Uterus (tissue), 3 donors: ENCODE measurements at regions not wholly inside any gene's neighbourhood (a gene's known extent, or its start where the extent isn't known, plus 50 kb on each side); places are given as distances from the start of the nearest gene placed in this dataset.

Source experiments
- DNase-seq, 2 donors: peaks; one replicate each; pipeline ENCODE4 v3.0.0-alpha.2; 2019 to 2020
- H3K27ac ChIP-seq, 2 donors: fragments of 200-600 bp; sonication (generic); 1 replicate in 1 of 2; 2 replicates in 1 of 2; pipeline ENCODE4 v1.5.1; 2016 to 2018
- H3K27me3 ChIP-seq, 2 donors: fragments of 200-600 bp; sonication (generic); one replicate each; pipeline ENCODE4 v1.5.1; 2018 to 2019; ENCODE audit warnings: control low read depth in 1 of 2
- H3K36me3 ChIP-seq, 2 donors: fragments of 200-600 bp; sonication (generic); one replicate each; pipeline ENCODE4 v1.5.1; 2019; ENCODE audit warnings: control low read depth in 1 of 2
- H3K4me1 ChIP-seq, 2 donors: fragments of 200-600 bp; sonication (generic); one replicate each; pipeline ENCODE4 v1.5.1; 2018 to 2019; ENCODE audit warnings: control low read depth in 1 of 2
- H3K4me3 ChIP-seq, 2 donors: fragments of 200-600 bp; sonication (generic); 1 replicate in 1 of 2; 2 replicates in 1 of 2; pipeline ENCODE4 v1.5.1; 2018 to 2019; ENCODE audit warnings: mild to moderate bottlenecking in 1 of 2
- H3K9me3 ChIP-seq, 2 donors: fragments of 200-600 bp; sonication (generic); one replicate each; pipeline ENCODE4 v1.5.1; 2019; ENCODE audit warnings: control low read depth in 1 of 2
- CTCF ChIP-seq, 4 experiments: fragments of 200-600 bp in 2 of 4; fragments of 450-650 bp in 2 of 4; sonication (generic) in 2 of 4; IDR thresholded peaks; one replicate each; pipeline ENCODE4 v1.5.1; 2016 to 2019; ENCODE audit warnings: antibody characterized with exemption in 4 of 4, mild to moderate bottlenecking in 2 of 4, moderate library complexity in 1 of 4
- POLR2A ChIP-seq, 2 donors: fragments of 450-650 bp; IDR thresholded peaks; one replicate each; pipeline ENCODE4 v1.6.1; 2016; ENCODE audit warnings: antibody characterized with exemption in 2 of 2, mild to moderate bottlenecking in 1 of 2, moderate library complexity in 1 of 2
- intact Hi-C: fragments of 100-400 bp; cut with DNase I; formaldehyde crosslinking; loops from one replicate; pipeline ENCODE4 v1.15.1; 2023; ENCODE audit warnings: low total_unique reads
- donor health status: DM: yes; HTN: yes; CAD: no.

GRCh38 chr19:32223106-32223505, 122.3 kb upstream of the ZNF507 start:
- no peak for DNase-seq
- no peaks in the 10 kb centered on the region for H3K36me3 ChIP-seq
- H3K9me3 ChIP-seq: no peaks in the 10 kb centered on the region
- H3K27me3 ChIP-seq: no peaks in the 10 kb centered on the region
- H3K4me1 ChIP-seq: no peaks in the 10 kb centered on the region
- intact Hi-C loops: loop anchor here (10.0 kb wide), 1 partner anchor 1548 kb away; no protein-coding TSS in a partner anchor
- TF ChIP-seq CTCF (IDR thresholded peaks at IDR 0.05): no peak
- no peak for TF ChIP-seq POLR2A (IDR thresholded peaks at IDR 0.05)
- H3K4me3 ChIP-seq: no peak overlapping the region
- H3K27ac ChIP-seq: no peak overlapping the region

- TF ChIP-seq CTCF (IDR thresholded peaks at IDR 0.05) (no peak), POLR2A (IDR thresholded peaks at IDR 0.05) (no peak)
- no peak overlapping the region for H3K4me3 ChIP-seq
- no peaks in the 10 kb centered on the region for H3K9me3 ChIP-seq
- intact Hi-C loops: loop anchor here (10.0 kb wide), 1 partner anchor 1549 kb away; no protein-coding TSS in a partner anchor
- no peak for DNase-seq
- no peaks in the 10 kb centered on the region for H3K4me1 ChIP-seq
- no peaks in the 10 kb centered on the region for H3K36me3 ChIP-seq
- H3K27ac ChIP-seq: no peak overlapping the region
- no peaks in the 10 kb centered on the region for H3K27me3 ChIP-seq
These were observed 121.6 kb upstream of the ZNF507 start for GRCh38 chr19:32223595-32224370.

- peak; percentile 40 to 70 for DNase-seq
These were observed 120.8 kb upstream of the ZNF507 start for GRCh38 chr19:32224371-32225244.

GRCh38 chr19:32227561-32228165, 117.7 kb upstream of the ZNF507 start:
- intact Hi-C loops: loop anchor here (10.0 kb wide), 1 partner anchor 1553 kb away; no protein-coding TSS in a partner anchor
- no peak overlapping the region for H3K4me3 ChIP-seq
- TF ChIP-seq POLR2A (IDR thresholded peaks at IDR 0.05) (no peak), CTCF (IDR thresholded peaks at IDR 0.05) (no peak)
- no peak overlapping the region for H3K27ac ChIP-seq
- no peaks in the 10 kb centered on the region for H3K4me1 ChIP-seq
- H3K36me3 ChIP-seq: no peaks in the 10 kb centered on the region
- no peaks in the 10 kb centered on the region for H3K9me3 ChIP-seq
- DNase-seq: no peak
- H3K27me3 ChIP-seq: no peaks in the 10 kb centered on the region

More at GRCh38 chr19:32224371-32225244, 120.8 kb upstream of the ZNF507 start:
- no peaks in the 10 kb centered on the region for H3K4me1 ChIP-seq
- no peaks in the 10 kb centered on the region for H3K9me3 ChIP-seq
- no peaks in the 10 kb centered on the region for H3K36me3 ChIP-seq
- TF ChIP-seq CTCF (IDR thresholded peaks at IDR 0.05) (peak; percentile 96 to 100 (median 98)), POLR2A (IDR thresholded peaks at IDR 0.05) (no peak)
- no peak overlapping the region for H3K27ac ChIP-seq
- no peak overlapping the region for H3K4me3 ChIP-seq
- intact Hi-C loops: loop anchor here (10.0 kb wide), 1 partner anchor 1550 kb away; no protein-coding TSS in a partner anchor
- no peaks in the 10 kb centered on the region for H3K27me3 ChIP-seq
